Lung (tissue), 11 donors: ENCODE measurements at regions not wholly inside any gene's neighbourhood (a gene's known extent, or its start where the extent isn't known, plus 50 kb on each side); places are given as distances from the start of the nearest gene placed in this dataset.

Experiments
- ATAC-seq: fragments of 200-7000 bp; cut with Tn5 transposase; one replicate; pipeline ENCODE4 v1.9.1; 2020; ENCODE audit warnings: moderate number of reproducible peaks; ENCODE audit not compliant: insufficient read depth, low FRiP score
- DNase-seq, 3 donors: peaks; one replicate each; pipeline ENCODE4 v3.0.0-alpha.2; 2013 to 2017
- H3K27ac ChIP-seq, 2 donors: one replicate each; pipeline ENCODE4 v1.5.1; 2013; ENCODE audit warnings: mild to moderate bottlenecking in 2 of 2, moderate library complexity in 2 of 2, control low read depth in 1 of 2, inconsistent platforms in 1 of 2, low read depth in 1 of 2, low read length in 1 of 2
- H3K27me3 ChIP-seq, 3 donors: one replicate each; pipeline ENCODE4 v1.5.1; 2013; ENCODE audit warnings: low read length in 2 of 3; ENCODE audit not compliant: control insufficient read depth in 3 of 3, insufficient read depth in 3 of 3
- H3K36me3 ChIP-seq, 4 donors: one replicate each; pipeline ENCODE4 v1.5.1; 2013; ENCODE audit warnings: low read length in 4 of 4, mild to moderate bottlenecking in 1 of 4, moderate library complexity in 1 of 4; ENCODE audit not compliant: control insufficient read depth in 4 of 4, insufficient read depth in 4 of 4
- H3K4me1 ChIP-seq, 5 donors: one replicate each; pipeline ENCODE4 v1.5.1; 2013; ENCODE audit warnings: low read length in 5 of 5, mild to moderate bottlenecking in 2 of 5, moderate library complexity in 1 of 5; ENCODE audit not compliant: control insufficient read depth in 5 of 5, insufficient read depth in 5 of 5
- H3K4me3 ChIP-seq: one replicate; pipeline ENCODE4 v1.5.1; 2013; ENCODE audit warnings: mild to moderate bottlenecking, control low read depth, moderate library complexity
- H3K9ac ChIP-seq, 2 donors: one replicate each; pipeline ENCODE4 v1.5.1; 2013; ENCODE audit warnings: low read length in 2 of 2, control low read depth in 1 of 2; ENCODE audit not compliant: insufficient read depth in 1 of 2
- H3K9me3 ChIP-seq, 4 donors: one replicate each; pipeline ENCODE4 v1.5.1; 2013; ENCODE audit warnings: low read length in 3 of 4, mild to moderate bottlenecking in 1 of 4, moderate library complexity in 1 of 4; ENCODE audit not compliant: control insufficient read depth in 4 of 4, insufficient read depth in 3 of 4
- WGBS, 2 donors: extraction: QIAGEN DNeasy Blood & Tissue Kit; methylation state at CpG; one replicate each; pipeline ENCODE4 v1.1.7; 2013; 5-methylcytosine and 5-hydroxymethylcytosine counted together
- TF ChIP-seq, protein P1 (sequence below): IDR thresholded peaks from 2 replicates; pipeline ENCODE4 v1.5.1; 2012; ENCODE audit warnings: mild to moderate bottlenecking; ENCODE audit errors: control extremely low read depth, extremely low read depth
- donor health status: control.
- donor health status: control.
- donor health status: Bipolar disorder and iron deficiency.
- donor health status: healthy.
- donor health status: DM: yes; HTN: yes; CAD: no.

DNA sequence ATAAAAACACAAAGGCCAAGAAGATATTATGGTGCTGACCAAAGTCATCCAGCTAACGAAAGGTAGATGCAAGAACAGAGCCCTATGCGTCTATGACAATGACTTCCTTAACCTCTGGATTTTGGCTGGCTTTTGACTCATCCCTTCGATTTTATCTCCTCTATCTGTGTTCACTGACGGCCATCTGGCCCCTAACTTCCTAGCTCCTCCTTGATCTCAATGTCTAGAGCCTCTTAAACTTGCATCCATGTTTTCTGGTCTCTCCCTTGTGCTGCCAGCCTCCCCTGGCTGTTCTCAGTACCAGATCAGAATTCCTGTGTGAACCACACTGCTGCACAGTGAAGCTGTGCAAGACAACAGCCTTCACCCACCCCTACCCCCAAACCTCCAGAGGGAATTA, 452.9 kb downstream of the UTRN start:
- no peak for DNase-seq
- H3K36me3 ChIP-seq: peaks cover 0 to 8% (median 2%) of the 10 kb centered on the region in 4 donors

DNA sequence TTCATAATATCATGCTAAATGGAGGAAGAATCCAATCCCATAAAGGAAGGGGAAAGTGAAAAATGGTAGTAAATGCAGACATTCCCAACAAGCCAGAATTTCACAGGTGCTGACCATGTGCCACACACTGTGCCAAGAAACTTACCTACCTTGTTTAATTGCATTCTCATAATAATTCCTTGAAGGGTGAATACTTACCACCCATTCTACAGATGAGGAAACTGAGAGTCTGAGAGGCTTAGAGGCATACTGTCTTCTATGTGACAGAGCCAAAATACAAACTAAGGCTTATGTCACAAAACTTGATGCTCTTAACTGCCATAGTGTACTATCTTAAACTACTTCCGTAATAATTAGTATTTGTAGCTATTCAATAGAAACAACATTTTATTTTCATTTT, 454.7 kb downstream of the UTRN start:
- WGBS, 2 donors: 92 to 99% methylated on average over 1 of the region's 1 CpG

More for the DNA sequence above, 452.9 kb downstream of the UTRN start:
- Histone ChIP-seq H3K27me3 (no peaks in the 10 kb centered on the region), H3K4me1 (no peaks in the 10 kb centered on the region), H3K9me3 (no peaks in the 10 kb centered on the region), H3K9ac (no peak overlapping the region), H3K4me3 (no peak overlapping the region), H3K27ac (no peak overlapping the region)
- ATAC-seq: no peak
- TF ChIP-seq, protein P1, sequence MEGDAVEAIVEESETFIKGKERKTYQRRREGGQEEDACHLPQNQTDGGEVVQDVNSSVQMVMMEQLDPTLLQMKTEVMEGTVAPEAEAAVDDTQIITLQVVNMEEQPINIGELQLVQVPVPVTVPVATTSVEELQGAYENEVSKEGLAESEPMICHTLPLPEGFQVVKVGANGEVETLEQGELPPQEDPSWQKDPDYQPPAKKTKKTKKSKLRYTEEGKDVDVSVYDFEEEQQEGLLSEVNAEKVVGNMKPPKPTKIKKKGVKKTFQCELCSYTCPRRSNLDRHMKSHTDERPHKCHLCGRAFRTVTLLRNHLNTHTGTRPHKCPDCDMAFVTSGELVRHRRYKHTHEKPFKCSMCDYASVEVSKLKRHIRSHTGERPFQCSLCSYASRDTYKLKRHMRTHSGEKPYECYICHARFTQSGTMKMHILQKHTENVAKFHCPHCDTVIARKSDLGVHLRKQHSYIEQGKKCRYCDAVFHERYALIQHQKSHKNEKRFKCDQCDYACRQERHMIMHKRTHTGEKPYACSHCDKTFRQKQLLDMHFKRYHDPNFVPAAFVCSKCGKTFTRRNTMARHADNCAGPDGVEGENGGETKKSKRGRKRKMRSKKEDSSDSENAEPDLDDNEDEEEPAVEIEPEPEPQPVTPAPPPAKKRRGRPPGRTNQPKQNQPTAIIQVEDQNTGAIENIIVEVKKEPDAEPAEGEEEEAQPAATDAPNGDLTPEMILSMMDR: no peak
- 83 to 84% methylated on average over 4 of the region's 4 CpGs for WGBS, 2 donors

DNA sequence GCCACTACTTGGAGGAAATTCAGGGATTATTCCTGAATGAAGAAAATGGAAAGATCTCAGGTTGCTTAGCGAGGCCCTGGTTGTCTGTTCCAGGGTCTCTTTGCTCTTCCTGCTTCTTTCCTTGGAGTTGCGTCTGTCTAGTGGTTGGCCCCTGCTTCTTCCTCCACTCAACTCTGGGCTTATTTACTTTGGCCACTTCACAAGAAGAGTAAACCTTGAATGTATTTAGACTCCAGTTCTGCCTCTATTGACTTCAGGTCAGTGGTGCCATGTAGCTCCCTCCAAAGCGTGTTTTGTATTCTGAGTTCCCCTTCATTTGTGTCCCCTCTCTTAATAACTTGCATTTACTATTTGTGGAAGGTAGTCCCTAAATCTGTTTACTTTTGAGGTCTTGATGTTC, 456.5 kb downstream of the UTRN start:
- Histone ChIP-seq H3K9me3 (no peaks in the 10 kb centered on the region), H3K27me3 (no peaks in the 10 kb centered on the region), H3K4me3 (no peak overlapping the region), H3K27ac (no peak overlapping the region), H3K9ac (no peak overlapping the region), H3K36me3 (peaks cover 0 to 4% (median 2%) of the 10 kb centered on the region in 4 donors), H3K4me1 (peaks cover 0 to 2% (median 0%) of the 10 kb centered on the region in 5 donors)
- 80 to 91% methylated on average over 3 of the region's 3 CpGs for WGBS, 2 donors
- DNase-seq (no peak), ATAC-seq (no peak)
- TF ChIP-seq, protein P1: no peak

More for the DNA sequence above, 454.7 kb downstream of the UTRN start:
- DNase-seq: no peak
- Histone ChIP-seq H3K27ac (no peak overlapping the region), H3K4me1 (peaks cover 0 to 2% (median 0%) of the 10 kb centered on the region in 5 donors), H3K27me3 (no peaks in the 10 kb centered on the region), H3K9me3 (no peaks in the 10 kb centered on the region), H3K9ac (no peak overlapping the region), H3K4me3 (no peak overlapping the region), H3K36me3 (peaks cover 0 to 8% (median 2%) of the 10 kb centered on the region in 4 donors)
- TF ChIP-seq, protein P1: no peak
- ATAC-seq: no peak

DNA sequence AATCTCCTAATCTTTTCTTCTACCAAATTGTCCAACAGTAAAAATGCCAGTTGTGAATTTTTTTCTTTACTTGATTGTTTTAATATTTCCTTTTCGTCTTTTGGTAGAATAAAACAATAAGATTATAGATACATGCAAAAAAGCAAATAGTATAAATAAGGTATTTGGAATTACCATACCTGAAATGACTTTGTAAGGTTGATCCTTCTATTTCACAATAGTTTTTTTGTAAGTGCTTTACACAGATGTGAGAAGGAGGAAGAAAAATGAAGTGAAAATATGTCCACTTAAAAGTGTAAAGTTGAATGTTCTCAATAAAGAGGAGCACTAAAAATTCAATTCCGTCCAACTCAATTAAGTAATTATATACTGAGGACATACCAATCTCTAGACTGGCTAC, 457.6 kb downstream of the UTRN start:
- WGBS, 2 donors: 87 to 88% methylated on average over 2 of the region's 2 CpGs
- no peak overlapping the region for H3K9ac ChIP-seq
- peaks cover 0 to 4% (median 1%) of the 10 kb centered on the region in 4 donors for H3K36me3 ChIP-seq
- H3K27me3 ChIP-seq: no peaks in the 10 kb centered on the region
- TF ChIP-seq, protein P1: no peak
- DNase-seq: no peak
- no peaks in the 10 kb centered on the region for H3K9me3 ChIP-seq
- peaks cover 0 to 2% (median 0%) of the 10 kb centered on the region in 5 donors for H3K4me1 ChIP-seq
- ATAC-seq: no peak
- H3K4me3 ChIP-seq: no peak overlapping the region
- no peak overlapping the region for H3K27ac ChIP-seq
